ENCODE measurements at regions not wholly inside any gene's neighbourhood (a gene's known extent, or its start where the extent isn't known, plus 50 kb on each side); places are given as distances from the start of the nearest gene placed in this dataset.

GRCh38 chr10:4699950-4700730 lies 125.9 kb upstream of the AKR1E2 start:
- no peak for TF ChIP-seq CTCF (IDR thresholded peaks at IDR 0.05)
- TF ChIP-seq POLR2AphosphoS5 (IDR thresholded peaks at IDR 0.05) = no peak

Measured in sigmoid colon (tissue), 4 donors.